Ecto neural progenitor cell (in vitro differentiated cells): ENCODE measurements at regions not wholly inside any gene's neighbourhood (a gene's known extent, or its start where the extent isn't known, plus 50 kb on each side); places are given as distances from the start of the nearest gene placed in this dataset.

ENCODE experiments used
- DNase-seq: peaks from one replicate; pipeline ENCODE4 v3.0.0-alpha.2; 2018; ENCODE audit warnings: low spot score

- no peak for DNase-seq
Observed at GRCh38 chr18:25962919-25963318, 127.5 kb downstream of the SS18 start.

DNA sequence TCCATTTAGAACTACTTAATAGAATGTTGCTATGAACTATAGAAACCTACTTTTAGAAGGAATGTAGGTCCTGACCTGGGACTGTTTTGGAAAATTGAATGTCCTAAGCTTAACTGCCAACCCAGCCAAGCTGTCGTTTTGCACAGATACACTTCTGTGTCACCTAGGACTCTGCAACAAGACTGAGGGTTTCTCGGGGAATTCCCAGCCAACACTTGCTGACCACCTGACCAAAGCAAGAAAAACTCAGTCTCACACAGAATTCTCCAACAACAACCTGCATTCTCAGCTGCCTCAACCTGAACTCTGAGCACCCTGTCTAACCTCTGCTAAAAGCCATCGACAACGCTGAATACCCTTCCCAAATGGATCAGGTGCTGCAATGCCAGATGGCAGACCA, 128.2 kb downstream of the SS18 start:
- DNase-seq: no peak

DNA sequence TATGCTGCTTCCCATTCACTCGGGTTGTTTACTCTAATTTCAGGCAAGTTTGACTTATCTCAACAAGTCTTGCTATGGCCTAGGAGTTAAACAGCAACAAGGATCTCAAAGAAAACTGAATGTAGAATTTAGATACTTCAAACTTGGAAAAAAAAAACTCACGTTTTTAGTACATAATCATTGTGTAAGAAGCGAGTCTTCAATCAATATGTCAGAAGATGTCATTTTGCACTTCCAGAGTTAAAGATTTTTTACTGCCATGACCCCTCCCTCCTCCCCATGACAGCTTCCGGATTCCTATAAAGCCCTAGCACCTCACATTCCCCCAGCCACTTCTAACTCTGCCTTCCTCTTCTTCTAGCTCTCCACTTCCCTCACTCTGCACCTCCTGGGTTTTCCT, 133.4 kb downstream of the SS18 start:
- no peak for DNase-seq

DNA sequence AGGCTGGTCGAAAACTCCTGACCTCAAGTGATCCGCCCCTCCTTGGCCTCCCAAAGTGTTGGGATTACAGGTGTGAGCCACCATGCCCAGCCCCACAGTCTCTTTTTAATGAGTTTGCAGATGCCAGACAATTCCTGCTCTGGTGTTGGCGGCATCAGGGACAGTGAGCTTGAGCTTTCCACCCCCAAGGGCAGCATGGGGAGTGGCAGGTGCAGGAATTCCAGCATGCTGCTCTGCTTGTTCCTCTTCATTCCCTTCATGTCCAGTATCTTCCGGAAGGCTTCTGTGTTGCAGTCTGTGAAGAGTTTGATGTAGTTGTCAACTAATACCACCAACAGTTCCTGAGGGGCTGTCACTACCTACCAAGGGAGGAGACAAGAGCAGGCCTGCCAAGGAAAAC, 137.3 kb downstream of the SS18 start:
- DNase-seq: no peak

DNA sequence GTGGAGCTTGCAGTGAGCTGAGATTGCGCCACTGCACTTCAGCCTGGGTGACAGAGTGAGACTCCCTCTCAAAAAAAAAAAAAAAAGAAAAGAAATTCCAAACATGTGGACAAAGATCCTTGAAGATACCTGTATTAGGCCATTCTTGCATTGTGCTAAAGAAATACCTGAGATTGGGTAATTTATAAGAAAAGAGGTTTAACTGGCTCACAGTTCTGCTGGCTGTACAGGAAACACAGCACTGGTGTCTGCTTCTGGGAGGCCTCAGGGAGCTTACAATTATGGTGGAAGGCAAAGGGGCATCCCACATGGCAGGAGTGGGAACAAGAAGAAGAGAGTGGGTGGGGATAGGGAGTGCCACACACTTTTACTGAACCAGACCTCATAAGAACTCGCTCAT, 140.1 kb downstream of the SS18 start:
- DNase-seq: no peak

DNA sequence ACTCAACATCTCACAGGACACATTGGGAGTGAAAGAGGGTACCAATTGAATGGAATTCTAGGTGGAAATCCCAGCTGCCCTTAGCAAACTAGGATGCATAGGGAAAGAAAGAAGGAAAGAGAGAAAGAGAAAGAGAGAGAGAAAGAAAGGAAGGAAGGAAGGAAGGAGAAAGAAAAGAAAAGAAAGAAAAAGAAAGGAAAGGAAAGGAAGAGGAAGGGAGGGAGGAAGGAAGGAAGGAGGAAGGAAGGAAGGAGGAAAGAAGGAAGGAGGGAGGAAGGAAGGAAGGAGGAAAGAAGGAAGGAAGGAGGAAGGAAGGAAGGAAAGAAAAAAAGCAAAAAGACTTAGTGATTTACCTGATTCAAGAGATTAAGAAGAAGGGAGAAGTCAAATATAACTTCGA, 143.9 kb downstream of the SS18 start:
- no peak for DNase-seq

DNA sequence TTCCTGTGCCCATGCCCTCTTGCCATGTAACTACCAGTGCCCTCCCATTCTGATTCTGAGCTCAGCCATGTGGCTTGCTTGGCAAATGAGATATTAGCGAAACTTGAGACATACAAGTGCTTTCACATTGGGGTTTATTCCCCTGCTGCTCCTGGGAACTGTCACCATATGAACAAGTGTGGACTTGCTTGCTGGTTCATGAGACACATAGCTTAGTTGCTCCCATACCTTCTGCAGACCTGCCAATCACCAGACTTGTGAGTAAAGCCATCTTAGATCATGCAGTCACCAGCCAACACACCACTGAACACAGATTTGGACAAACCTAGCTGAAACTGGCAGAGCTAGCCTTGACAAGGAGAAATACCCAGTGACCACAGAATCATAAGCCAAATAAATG, 155.1 kb downstream of the SS18 start:
- no peak for DNase-seq

DNA sequence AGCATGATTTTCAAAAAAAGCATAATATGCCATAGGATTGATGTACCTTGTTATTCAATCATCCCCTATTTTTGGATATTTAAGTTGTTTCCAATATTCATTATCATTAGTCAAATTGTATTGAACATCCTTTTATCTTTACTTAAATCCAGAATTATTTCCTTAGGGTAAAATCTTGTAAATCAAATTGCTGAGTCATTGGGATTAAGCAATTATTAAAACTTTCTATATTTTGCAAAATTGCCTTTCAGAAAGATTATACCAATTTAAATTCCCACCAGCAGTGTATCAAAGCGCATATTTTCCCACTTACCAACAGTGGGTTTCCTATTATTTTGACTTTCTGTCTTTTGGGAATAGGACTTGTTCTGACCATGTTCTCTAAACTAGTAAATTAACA, 159.3 kb downstream of the SS18 start:
- no peak for DNase-seq

- DNase-seq: no peak
Observed at GRCh38 chr18:25929787-25930186, 160.6 kb downstream of the SS18 start.

DNA sequence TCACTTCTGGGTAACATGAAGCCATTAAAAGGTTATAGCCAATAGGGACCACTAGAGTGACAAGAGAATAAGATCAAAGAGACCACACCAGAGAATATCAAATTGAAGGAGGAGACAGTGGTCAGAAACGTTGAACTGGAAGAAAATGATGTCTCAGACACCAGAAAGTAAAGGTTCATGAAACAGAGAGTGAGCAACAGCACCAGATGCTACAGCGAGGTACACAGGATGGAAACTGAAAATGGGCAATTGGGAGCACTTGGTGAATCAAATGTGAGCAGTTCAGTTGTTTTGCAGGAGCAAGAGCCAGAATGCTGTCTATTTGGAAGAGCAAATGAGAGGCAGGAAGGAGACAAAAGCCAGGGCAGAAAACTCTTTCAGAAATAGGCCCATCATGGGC, 162.6 kb downstream of the SS18 start:
- no peak for DNase-seq

- no peak for DNase-seq
Observed at GRCh38 chr18:25923193-25923592, 167.2 kb downstream of the SS18 start.

- no peak for DNase-seq
Observed at GRCh38 chr18:25921677-25922421, 168.6 kb downstream of the SS18 start.

GRCh38 chr18:25915907-25916306, 174.5 kb downstream of the SS18 start:
- DNase-seq: no peak

- DNase-seq: no peak
Observed at GRCh38 chr18:25898965-25899364, 191.4 kb downstream of the SS18 start.

DNA sequence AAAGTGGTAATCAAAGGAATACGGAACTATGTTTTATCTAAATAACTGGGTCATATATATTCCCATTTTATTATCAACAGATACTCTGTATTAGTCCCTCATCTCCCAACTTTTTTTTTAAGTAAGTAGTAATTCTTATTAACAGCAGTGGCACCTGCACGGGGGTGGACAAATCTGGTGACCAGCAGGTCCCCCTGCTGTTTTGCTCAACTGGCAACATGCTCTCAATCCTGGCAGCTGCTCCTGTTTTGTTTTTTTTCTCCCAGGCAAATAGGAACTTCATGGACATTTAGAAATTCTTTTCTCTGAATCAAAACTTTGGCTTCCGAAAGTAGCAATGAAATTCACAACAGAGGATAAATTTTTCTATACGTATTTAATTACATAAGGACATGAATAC, 193.5 kb downstream of the SS18 start:
- DNase-seq: no peak

DNA sequence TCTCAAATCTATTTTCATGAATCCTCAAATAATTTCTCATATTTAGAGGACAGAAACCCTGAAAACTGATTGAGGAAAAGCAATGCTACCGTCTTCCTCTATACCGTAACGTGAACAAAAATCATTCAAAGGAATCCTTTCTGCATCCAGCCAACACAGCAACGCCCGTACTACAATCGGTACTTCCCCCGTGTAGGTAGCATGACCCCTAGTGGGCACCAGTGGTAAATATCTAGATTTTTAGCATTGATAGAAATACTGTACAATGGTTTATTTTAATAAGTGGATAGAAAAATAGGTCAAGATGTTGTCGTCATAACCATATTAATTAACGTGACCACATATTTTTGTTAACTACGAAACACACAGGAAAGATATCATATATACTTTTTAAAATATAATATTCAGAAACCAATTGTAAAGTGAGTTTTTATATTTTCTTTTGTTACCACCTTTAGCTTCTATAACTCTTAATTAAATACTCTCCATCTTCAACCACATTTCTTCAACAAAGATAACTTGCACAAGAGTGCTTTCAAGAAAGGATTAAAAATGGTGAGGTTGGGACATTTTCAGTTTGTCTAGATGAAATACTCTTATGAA, 194.1 kb downstream of the SS18 start:
- DNase-seq: no peak

DNA sequence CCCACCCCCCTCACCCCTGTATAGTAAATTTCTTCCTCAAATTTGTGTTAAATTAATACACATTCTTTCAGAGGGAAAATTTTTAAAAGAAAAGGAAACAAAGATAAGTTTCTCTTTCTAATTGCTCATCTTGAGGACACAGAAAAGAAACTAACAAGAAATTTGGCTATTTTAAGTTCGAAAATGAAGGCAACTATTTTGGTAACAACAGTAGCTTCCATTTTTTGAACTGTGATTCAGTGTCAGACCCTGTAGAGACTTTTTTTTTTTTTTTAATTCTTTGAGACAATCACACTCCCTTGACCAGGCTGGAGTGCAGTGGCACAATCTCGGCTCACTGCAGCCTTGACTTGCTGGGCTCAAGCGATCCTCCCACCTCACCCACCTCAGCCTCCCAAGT, 194.9 kb downstream of the SS18 start:
- no peak for DNase-seq

DNA sequence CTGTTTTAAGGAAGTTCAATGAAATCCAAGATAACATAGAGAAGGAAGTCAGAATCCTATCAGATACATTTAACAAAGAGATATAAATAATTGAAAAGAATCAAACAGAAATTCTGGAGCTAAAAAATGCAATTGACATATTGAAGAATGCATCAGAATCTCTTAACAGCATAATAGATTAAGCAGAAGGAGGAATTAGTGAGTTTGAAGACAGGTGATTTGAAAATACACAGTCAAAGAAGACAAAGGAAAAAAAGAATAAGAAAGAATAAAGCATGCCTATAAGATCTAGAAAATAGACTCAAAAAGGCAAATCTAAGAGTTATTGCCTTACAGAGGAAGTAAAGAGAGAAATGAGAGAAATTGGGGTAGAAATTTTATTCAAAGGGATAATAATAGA, 204.1 kb downstream of the SS18 start:
- DNase-seq: no peak

- DNase-seq: no peak
Observed at GRCh38 chr18:25883091-25883490, 207.3 kb downstream of the SS18 start.

- no peak for DNase-seq
Observed at GRCh38 chr18:25881149-25881548, 209.3 kb downstream of the SS18 start.

DNA sequence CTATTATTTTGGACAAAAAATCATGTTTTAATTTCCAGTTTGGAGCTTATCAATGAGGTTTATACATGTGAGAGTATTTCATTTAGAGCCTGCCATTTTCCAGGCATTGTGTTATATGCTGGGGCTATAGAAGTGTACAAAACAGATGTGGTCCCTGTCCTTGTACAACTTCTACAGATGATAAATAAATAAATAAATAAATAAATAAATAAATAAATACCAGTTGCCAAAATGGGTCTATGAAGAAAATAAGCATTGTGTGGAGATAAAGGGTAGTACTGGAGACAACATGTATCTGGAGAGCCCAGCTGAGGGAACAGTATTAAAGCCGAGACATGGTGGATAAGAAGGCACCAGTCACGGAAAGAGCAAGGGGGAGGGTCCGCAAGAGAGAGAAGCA, 210.0 kb downstream of the SS18 start:
- DNase-seq: no peak

- DNase-seq: no peak
Observed at GRCh38 chr18:25876330-25876948, 214.0 kb downstream of the SS18 start.

- DNase-seq: no peak
Observed at GRCh38 chr18:25875551-25876240, 214.7 kb downstream of the SS18 start.
